Kidney (tissue), 13 donors: ENCODE measurements at regions not wholly inside any gene's neighbourhood (a gene's known extent, or its start where the extent isn't known, plus 50 kb on each side); places are given as distances from the start of the nearest gene placed in this dataset.

Source experiments
- DNase-seq, 5 donors: peaks; one replicate each; pipeline ENCODE4 v3.0.0-alpha.2; 2013 to 2020
- FAIRE-seq: peaks from 2 replicates; lab custom pipeline; 2012; peaks lifted over from hg19 to GRCh38; lab: Jason Lieb, UNC
- H3K27ac ChIP-seq, 2 donors: one replicate each; pipeline ENCODE4 v1.7.0; 2013; ENCODE audit warnings: low read depth in 2 of 2, low read length in 2 of 2, inconsistent platforms in 1 of 2
- H3K27me3 ChIP-seq: one replicate; pipeline ENCODE4 v1.7.1; 2013; ENCODE audit warnings: low read length, inconsistent platforms; ENCODE audit not compliant: control insufficient read depth, insufficient read depth
- H3K36me3 ChIP-seq, 3 donors: one replicate each; pipeline versions ENCODE4 v1.7.0 to v1.7.1; 2013; ENCODE audit warnings: low read length in 3 of 3, control low read depth in 1 of 3, inconsistent platforms in 1 of 3; ENCODE audit not compliant: insufficient read depth in 3 of 3, control insufficient read depth in 2 of 3
- H3K4me1 ChIP-seq, 3 donors: one replicate each; pipeline versions ENCODE4 v1.7.0 to v1.7.1; 2013; ENCODE audit warnings: low read length in 3 of 3, inconsistent platforms in 1 of 3, low read depth in 1 of 3; ENCODE audit not compliant: control insufficient read depth in 2 of 3, insufficient read depth in 2 of 3
- H3K4me3 ChIP-seq, 3 donors: one replicate each; pipeline versions ENCODE4 v1.7.0 to v1.8.1; 2013; ENCODE audit warnings: low read length in 3 of 3, control low read depth in 1 of 3, inconsistent platforms in 1 of 3
- H3K9ac ChIP-seq, 3 donors: one replicate each; pipeline versions ENCODE4 v1.7.0 to v1.7.1; 2013; ENCODE audit warnings: low read length in 3 of 3, control low read depth in 1 of 3, inconsistent platforms in 1 of 3
- H3K9me3 ChIP-seq, 3 donors: one replicate each; pipeline versions ENCODE4 v1.7.0 to v1.7.1; 2013; ENCODE audit warnings: low read length in 3 of 3, control low read depth in 1 of 3, inconsistent platforms in 1 of 3; ENCODE audit not compliant: control insufficient read depth in 2 of 3, insufficient read depth in 1 of 3
- CTCF ChIP-seq: IDR thresholded peaks from 3 replicates; pipeline ENCODE4 v1.5.1; 2012; ENCODE audit warnings: mild to moderate bottlenecking, moderate library complexity, borderline replicate concordance; ENCODE audit not compliant: insufficient read depth; ENCODE audit errors: extremely low read depth
- intact Hi-C: fragments of 100-400 bp; cut with DNase I; formaldehyde crosslinking; loops from one replicate; pipeline ENCODE4 v1.11.1; 2022
- donor health status: control.
- donor health status: control.
- donor health status: control.
- donor health status: control.
- donor health status: control.
- donor health status: DM: yes; HTN: yes; CAD: no.
- donor health status: Normal renal cell carcinoma (clear cell type).

- H3K9ac ChIP-seq: no peak overlapping the region
- no peaks in the 10 kb centered on the region for H3K27me3 ChIP-seq
- H3K27ac ChIP-seq: no peak overlapping the region
- H3K36me3 ChIP-seq: no peaks in the 10 kb centered on the region
- no peaks in the 10 kb centered on the region for H3K4me1 ChIP-seq
- H3K4me3 ChIP-seq: no peak overlapping the region
- no peaks in the 10 kb centered on the region for H3K9me3 ChIP-seq
- intact Hi-C loops: no loop called here
- DNase-seq (peak in 1 of 5 donors; percentile 9), FAIRE-seq (no peak)
- no peak for TF ChIP-seq CTCF
These were observed 886.4 kb downstream of the BRD1 start for GRCh38 chr22:48941033-48941902.

- no peak for FAIRE-seq
- Histone ChIP-seq H3K27me3 (no peaks in the 10 kb centered on the region), H3K4me1 (no peaks in the 10 kb centered on the region), H3K27ac (no peak overlapping the region), H3K9ac (no peak overlapping the region), H3K36me3 (no peaks in the 10 kb centered on the region), H3K4me3 (no peak overlapping the region), H3K9me3 (no peaks in the 10 kb centered on the region)
- intact Hi-C loops: no loop called here
- no peak for TF ChIP-seq CTCF
- DNase-seq: no peak
These were observed 887.2 kb downstream of the BRD1 start for GRCh38 chr22:48940266-48941032.

GRCh38 chr22:48939441-48940265 is 888.0 kb downstream of the BRD1 start:
- Histone ChIP-seq H3K9me3 (no peaks in the 10 kb centered on the region), H3K36me3 (no peaks in the 10 kb centered on the region), H3K9ac (no peak overlapping the region), H3K4me3 (no peak overlapping the region), H3K27ac (no peak overlapping the region), H3K27me3 (no peaks in the 10 kb centered on the region), H3K4me1 (no peaks in the 10 kb centered on the region)
- no peak for FAIRE-seq
- DNase-seq: peak in 2 of 5 donors; percentile 36 to 52
- no peak for TF ChIP-seq CTCF
- intact Hi-C loops: no loop called here
